Loucy (cell line): ENCODE measurements at regions not wholly inside any gene's neighbourhood (a gene's known extent, or its start where the extent isn't known, plus 50 kb on each side); places are given as distances from the start of the nearest gene placed in this dataset.

Experiments
- CTCF ChIP-seq: fragments of 200-600 bp; sonication (generic); conservative IDR thresholded peaks from 2 replicates; pipeline ENCODE4 v1.5.1; 2014; ENCODE audit warnings: mild to moderate bottlenecking, antibody characterized with exemption, low read length
- EZH2phosphoT487 ChIP-seq: fragments of 200-600 bp; IDR thresholded peaks from 2 replicates; pipeline ENCODE4 v1.6.1; 2018; ENCODE audit warnings: antibody characterized with exemption, mild to moderate bottlenecking, moderate library complexity, borderline replicate concordance

DNA sequence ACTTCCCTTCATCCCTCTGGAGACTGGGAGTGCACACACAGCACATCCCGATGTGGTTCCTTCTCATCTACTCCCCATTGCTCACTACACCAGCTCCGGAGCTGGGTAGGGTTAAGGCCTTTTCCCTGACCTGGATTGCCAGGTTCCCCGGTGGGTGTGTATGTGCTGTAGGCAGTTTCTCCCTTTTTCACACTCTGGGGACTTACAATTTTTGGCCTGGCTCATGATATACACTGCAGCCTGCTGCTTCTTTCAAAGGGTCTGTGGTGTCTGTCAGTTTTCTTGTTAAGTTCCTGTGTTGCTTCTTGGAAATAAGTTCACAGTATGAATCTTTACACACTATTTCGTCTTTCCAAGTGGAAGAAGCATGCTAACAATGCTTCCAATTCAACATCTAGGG is 405.5 kb downstream of the UTRN start:
- TF ChIP-seq CTCF, result no peak
- TF ChIP-seq EZH2phosphoT487, result no peak
